ENCODE measurements at regions not wholly inside any gene's neighbourhood (a gene's known extent, or its start where the extent isn't known, plus 50 kb on each side); places are given as distances from the start of the nearest gene placed in this dataset.

- TF ChIP-seq TOX (CRISPR knock-in tag; IDR thresholded peaks at IDR 0.05; ENCODE audit: borderline replicate concordance): no peak
- TF ChIP-seq ZFP30 (CRISPR knock-in tag; IDR thresholded peaks at IDR 0.05): no peak
- no peak for TF ChIP-seq PATZ1 (CRISPR knock-in tag; IDR thresholded peaks at IDR 0.05; ENCODE audit: borderline replicate concordance)
- no peak for TF ChIP-seq RARB (CRISPR knock-in tag; IDR thresholded peaks at IDR 0.05)
- TF ChIP-seq ZC3H10 (CRISPR knock-in tag; IDR thresholded peaks at IDR 0.05): no peak
- TF ChIP-seq ZFP3 (CRISPR knock-in tag; IDR thresholded peaks at IDR 0.05): no peak
- TF ChIP-seq, protein P1, sequence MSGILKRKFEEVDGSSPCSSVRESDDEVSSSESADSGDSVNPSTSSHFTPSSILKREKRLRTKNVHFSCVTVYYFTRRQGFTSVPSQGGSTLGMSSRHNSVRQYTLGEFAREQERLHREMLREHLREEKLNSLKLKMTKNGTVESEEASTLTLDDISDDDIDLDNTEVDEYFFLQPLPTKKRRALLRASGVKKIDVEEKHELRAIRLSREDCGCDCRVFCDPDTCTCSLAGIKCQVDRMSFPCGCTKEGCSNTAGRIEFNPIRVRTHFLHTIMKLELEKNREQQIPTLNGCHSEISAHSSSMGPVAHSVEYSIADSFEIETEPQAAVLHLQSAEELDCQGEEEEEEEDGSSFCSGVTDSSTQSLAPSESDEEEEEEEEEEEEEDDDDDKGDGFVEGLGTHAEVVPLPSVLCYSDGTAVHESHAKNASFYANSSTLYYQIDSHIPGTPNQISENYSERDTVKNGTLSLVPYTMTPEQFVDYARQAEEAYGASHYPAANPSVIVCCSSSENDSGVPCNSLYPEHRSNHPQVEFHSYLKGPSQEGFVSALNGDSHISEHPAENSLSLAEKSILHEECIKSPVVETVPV (CRISPR knock-in tag; IDR thresholded peaks at IDR 0.05): no peak
- TF ChIP-seq GLIS3 (CRISPR knock-in tag; IDR thresholded peaks at IDR 0.05): no peak
- TF ChIP-seq TCF4 (CRISPR knock-in tag; IDR thresholded peaks at IDR 0.05; ENCODE audit: borderline replicate concordance): no peak
These were observed 810.9 kb downstream of the NR2F2 start for GRCh38 chr15:97141360-97141759.

All from SK-N-SH treated with all-trans-retinoic acid at 6 μM for 48 hours (cell line).